ENCODE measurements at regions not wholly inside any gene's neighbourhood (a gene's known extent, or its start where the extent isn't known, plus 50 kb on each side); places are given as distances from the start of the nearest gene placed in this dataset.

DNA sequence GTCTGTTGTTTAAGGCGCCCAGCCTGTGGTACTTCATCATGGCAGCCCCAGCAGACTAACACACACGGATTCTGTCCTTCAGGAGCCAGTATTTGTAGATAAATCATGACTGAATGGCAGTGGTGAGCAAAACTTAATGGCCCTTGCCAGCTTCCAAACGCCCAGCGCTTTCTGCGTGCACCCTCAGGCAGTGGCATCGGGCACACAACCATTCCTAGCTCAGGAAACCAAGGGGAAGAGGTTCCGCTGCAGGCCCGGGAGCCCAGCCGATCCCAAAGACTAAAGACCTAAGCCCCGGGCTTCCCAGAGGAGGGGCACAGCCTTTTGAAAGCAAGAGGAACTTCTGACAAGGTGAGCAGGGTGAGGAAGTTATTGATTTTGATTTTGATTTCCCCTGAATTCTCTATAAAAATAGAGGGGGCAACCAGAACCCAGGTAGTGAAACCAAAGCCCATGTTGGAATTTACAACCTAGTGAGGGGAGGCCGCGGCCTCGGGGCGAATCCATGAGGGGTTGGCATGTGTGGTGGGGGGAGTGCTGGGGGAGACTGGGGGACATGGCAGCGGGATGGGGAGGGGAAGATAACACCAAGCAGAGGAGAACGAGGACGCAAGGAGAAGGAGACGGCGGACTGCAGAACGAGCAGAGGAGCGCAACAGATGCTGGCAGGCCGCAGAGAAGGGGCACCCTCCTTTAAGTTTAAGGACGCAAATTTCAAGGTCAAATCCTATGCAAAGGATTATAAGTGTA, 79.9 kb upstream of the SEPTIN5 start:
- no peak for DNase-seq (ENCODE audit: extremely low spot score)
- POLR2A ChIA-PET = no interaction called here
- CTCF ChIA-PET = interaction anchor here (0.6 kb wide), 1 partner anchor 55 kb away, joined by 7 read pairs; no protein-coding TSS in a partner anchor
- TF ChIP-seq, protein P1, sequence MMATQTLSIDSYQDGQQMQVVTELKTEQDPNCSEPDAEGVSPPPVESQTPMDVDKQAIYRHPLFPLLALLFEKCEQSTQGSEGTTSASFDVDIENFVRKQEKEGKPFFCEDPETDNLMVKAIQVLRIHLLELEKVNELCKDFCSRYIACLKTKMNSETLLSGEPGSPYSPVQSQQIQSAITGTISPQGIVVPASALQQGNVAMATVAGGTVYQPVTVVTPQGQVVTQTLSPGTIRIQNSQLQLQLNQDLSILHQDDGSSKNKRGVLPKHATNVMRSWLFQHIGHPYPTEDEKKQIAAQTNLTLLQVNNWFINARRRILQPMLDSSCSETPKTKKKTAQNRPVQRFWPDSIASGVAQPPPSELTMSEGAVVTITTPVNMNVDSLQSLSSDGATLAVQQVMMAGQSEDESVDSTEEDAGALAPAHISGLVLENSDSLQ (IDR thresholded peaks at IDR 0.05) = no peak
- TF ChIP-seq ELF4 (IDR thresholded peaks at IDR 0.05) = no peak
- no peak for TF ChIP-seq FOXA1 (IDR thresholded peaks at IDR 0.05)
- no peak for TF ChIP-seq FOXM1 (IDR thresholded peaks at IDR 0.05; ENCODE audit: borderline replicate concordance)
- TF ChIP-seq BHLHE40 (IDR thresholded peaks at IDR 0.05; ENCODE audit: borderline replicate concordance) = no peak
- no peak for TF ChIP-seq NFRKB (IDR thresholded peaks at IDR 0.05)
- TF ChIP-seq LEF1 (IDR thresholded peaks at IDR 0.05; ENCODE audit: borderline replicate concordance) = no peak
- no peak for TF ChIP-seq SP1 (IDR thresholded peaks at IDR 0.05)
- no peak for TF ChIP-seq CTBP1 (IDR thresholded peaks at IDR 0.05; ENCODE audit: borderline replicate concordance)
- TF ChIP-seq SUZ12 (IDR thresholded peaks at IDR 0.05) = no peak
- TF ChIP-seq FOXK2 (IDR thresholded peaks at IDR 0.05) = no peak
- TF ChIP-seq HDGF (IDR thresholded peaks at IDR 0.05; ENCODE audit: borderline replicate concordance) = no peak
- TF ChIP-seq TARDBP (IDR thresholded peaks at IDR 0.05) = no peak
- no peak for TF ChIP-seq ARNT (IDR thresholded peaks at IDR 0.05)
- TF ChIP-seq L3MBTL2 (conservative IDR thresholded peaks at IDR 0.05) = no peak
- TF ChIP-seq ZNF384 (IDR thresholded peaks at IDR 0.05) = no peak

DNA sequence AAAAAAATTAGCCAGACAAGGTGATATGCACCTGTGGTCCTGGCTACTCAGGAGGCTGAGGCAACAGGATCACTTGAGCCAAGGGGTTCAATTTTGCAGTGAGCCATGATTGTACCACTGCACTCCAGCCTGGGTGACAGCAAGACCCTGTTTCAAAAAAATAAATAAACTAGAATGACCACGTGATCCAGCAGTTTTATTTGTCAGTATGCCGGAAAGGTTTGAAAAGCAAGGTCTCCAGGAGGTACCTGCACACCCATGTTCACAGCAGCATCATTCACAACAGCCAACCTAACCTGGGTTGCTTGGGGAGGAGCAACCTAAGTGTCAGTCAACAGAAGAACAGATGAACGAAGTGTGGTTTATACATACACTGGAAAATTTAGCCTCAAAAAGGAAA, 78.7 kb upstream of the SEPTIN5 start:
- POLR2A ChIA-PET = no interaction called here
- TF ChIP-seq ZNF384 (IDR thresholded peaks at IDR 0.05) (no peak), CTBP1 (IDR thresholded peaks at IDR 0.05; ENCODE audit: borderline replicate concordance) (no peak), SUZ12 (IDR thresholded peaks at IDR 0.05) (no peak), ELF4 (IDR thresholded peaks at IDR 0.05) (no peak), BHLHE40 (IDR thresholded peaks at IDR 0.05; ENCODE audit: borderline replicate concordance) (no peak), NFRKB (IDR thresholded peaks at IDR 0.05) (no peak), FOXA1 (IDR thresholded peaks at IDR 0.05) (no peak), FOXK2 (IDR thresholded peaks at IDR 0.05) (no peak), ARNT (IDR thresholded peaks at IDR 0.05) (no peak), TARDBP (IDR thresholded peaks at IDR 0.05) (no peak), LEF1 (IDR thresholded peaks at IDR 0.05; ENCODE audit: borderline replicate concordance) (no peak), HDGF (IDR thresholded peaks at IDR 0.05; ENCODE audit: borderline replicate concordance) (no peak), L3MBTL2 (conservative IDR thresholded peaks at IDR 0.05) (no peak), FOXM1 (IDR thresholded peaks at IDR 0.05; ENCODE audit: borderline replicate concordance) (no peak)
- TF ChIP-seq, protein P1 (IDR thresholded peaks at IDR 0.05) = no peak
- no peak for DNase-seq (ENCODE audit: extremely low spot score)
- CTCF ChIA-PET = no interaction called here

DNA sequence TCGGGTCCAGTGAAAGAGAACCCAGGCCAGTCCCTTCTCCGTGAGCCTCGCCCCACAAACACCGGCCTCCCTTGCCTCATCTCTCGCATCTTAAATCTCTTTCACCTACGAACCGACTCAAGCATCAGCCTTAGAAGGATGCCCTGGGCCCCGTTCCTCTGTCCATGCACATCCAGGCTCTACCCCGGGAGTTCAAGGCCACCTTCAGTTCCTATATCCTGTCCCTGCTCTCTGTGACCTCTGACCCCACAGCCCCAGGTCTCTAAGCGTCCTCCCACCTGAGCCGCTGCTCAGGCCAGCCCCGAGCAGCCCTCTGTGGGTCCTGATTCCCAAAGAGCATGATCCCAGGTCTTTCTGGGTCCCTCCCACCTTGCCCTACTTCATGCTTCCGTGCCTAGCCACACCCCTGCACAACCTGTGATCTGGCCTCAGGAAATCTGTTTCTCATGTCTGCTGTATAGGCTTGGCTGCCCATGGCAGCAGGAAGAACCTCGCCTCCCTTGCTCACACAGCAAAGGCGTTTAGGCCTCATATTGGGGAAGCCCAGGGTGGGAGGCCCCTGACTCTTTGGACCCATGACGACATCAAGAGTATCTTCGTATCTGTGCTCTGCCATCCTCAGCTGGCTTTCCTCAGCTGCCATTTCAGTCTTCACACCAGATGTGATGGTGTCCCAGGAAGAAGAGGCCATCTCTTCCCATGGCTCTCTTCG, 77.5 kb upstream of the SEPTIN5 start:
- CTCF ChIA-PET = no interaction called here
- POLR2A ChIA-PET = no interaction called here
- TF ChIP-seq FOXM1 (IDR thresholded peaks at IDR 0.05; ENCODE audit: borderline replicate concordance) (no peak), ARNT (IDR thresholded peaks at IDR 0.05) (no peak), L3MBTL2 (conservative IDR thresholded peaks at IDR 0.05) (no peak), NFRKB (IDR thresholded peaks at IDR 0.05) (no peak), SUZ12 (IDR thresholded peaks at IDR 0.05) (no peak), HDGF (IDR thresholded peaks at IDR 0.05; ENCODE audit: borderline replicate concordance) (no peak), ZNF384 (IDR thresholded peaks at IDR 0.05) (no peak), LEF1 (IDR thresholded peaks at IDR 0.05; ENCODE audit: borderline replicate concordance) (no peak), CTBP1 (IDR thresholded peaks at IDR 0.05; ENCODE audit: borderline replicate concordance) (no peak), ELF4 (IDR thresholded peaks at IDR 0.05) (no peak), BHLHE40 (IDR thresholded peaks at IDR 0.05; ENCODE audit: borderline replicate concordance) (no peak), FOXK2 (IDR thresholded peaks at IDR 0.05) (no peak), FOXA1 (IDR thresholded peaks at IDR 0.05) (no peak), SP1 (IDR thresholded peaks at IDR 0.05) (no peak), TARDBP (IDR thresholded peaks at IDR 0.05) (no peak)
- TF ChIP-seq, protein P1 (IDR thresholded peaks at IDR 0.05) = no peak
- no peak for DNase-seq (ENCODE audit: extremely low spot score)

DNA sequence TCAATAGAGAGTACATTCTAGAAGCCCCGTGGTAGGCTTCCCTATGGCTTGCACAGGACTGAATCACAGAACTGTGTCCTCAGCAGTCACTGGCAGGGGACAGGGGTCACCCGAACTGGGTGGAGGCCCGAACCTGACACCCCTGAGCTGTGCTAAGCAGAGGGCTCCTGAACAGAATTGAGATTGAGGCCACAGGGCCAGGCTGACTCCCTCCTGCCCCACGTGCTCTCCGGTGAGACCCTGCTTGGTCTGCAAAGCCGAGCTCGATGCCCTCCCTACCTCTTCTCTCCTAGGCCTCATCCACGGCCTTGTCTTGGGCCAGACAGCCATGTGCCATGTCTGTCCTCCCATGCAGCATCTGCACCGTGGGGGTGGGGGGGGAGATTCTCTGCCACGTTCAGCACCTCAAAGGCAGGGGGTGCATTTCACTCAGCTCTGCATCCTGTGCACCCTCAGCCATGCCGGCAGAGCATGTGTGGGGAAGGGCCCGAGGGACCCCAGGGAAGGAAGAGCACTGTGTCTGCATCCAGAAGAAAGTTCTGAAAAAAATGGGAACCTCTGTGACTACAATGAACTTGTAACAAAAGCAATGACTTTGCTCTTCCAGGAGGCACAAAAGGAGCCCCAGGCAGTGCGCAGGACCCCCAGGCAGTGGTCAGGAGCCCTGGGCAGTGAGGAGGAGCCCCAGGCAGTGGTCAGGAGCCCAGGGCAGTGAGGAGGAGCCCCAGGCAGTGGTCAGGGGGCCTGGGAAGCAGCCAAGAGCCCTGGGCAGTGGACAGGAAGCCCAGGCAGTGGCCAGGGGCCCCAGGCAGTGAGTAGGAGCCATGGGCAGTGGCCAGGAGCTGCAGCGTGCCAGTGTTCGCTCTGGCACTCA, 76.7 kb upstream of the SEPTIN5 start:
- TF ChIP-seq FOXA1 (IDR thresholded peaks at IDR 0.05) (no peak), FOXK2 (IDR thresholded peaks at IDR 0.05) (no peak), L3MBTL2 (conservative IDR thresholded peaks at IDR 0.05) (no peak), FOXM1 (IDR thresholded peaks at IDR 0.05; ENCODE audit: borderline replicate concordance) (no peak), ARNT (IDR thresholded peaks at IDR 0.05) (no peak), HDGF (IDR thresholded peaks at IDR 0.05; ENCODE audit: borderline replicate concordance) (no peak), SP1 (IDR thresholded peaks at IDR 0.05) (no peak), ELF4 (IDR thresholded peaks at IDR 0.05) (no peak)
- TF ChIP-seq, protein P1 (IDR thresholded peaks at IDR 0.05) = no peak
- DNase-seq (ENCODE audit: extremely low spot score) = no peak
- POLR2A ChIA-PET = no interaction called here
- CTCF ChIA-PET = no interaction called here

Measured in HEK293T (cell line).